ENCODE measurements at regions not wholly inside any gene's neighbourhood (a gene's known extent, or its start where the extent isn't known, plus 50 kb on each side); places are given as distances from the start of the nearest gene placed in this dataset.

DNA sequence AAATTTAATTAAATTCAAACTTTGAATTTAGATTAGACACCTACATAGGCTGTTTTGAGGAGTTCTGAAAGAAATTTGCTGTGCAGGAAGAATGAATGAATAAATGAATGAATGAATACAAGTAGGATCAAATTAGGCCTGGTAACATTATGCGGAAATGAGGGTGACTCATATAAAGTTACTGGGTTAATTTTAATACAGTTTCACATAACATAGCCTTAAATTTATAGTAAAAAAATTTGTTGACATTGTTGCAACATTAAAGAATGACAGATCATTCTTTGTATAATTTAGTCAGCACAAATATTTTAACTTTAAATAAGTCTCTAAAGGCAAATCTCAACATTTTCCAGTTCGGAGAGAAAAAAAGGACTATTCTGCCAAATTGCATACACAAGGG is 1293.1 kb upstream of the SLC39A10 start (continued):
- TF ChIP-seq POLR2A (IDR thresholded peaks at IDR 0.05; ENCODE audit: control extremely low read depth in 1 of 2, low read depth in 2 of 2, low read length in 2 of 2) (no peak), TAF7 (optimal IDR thresholded peaks at IDR 0.05; ENCODE audit: borderline replicate concordance, low read depth, low read length) (no peak), JUN (IDR thresholded peaks at IDR 0.05; ENCODE audit: low read depth, low read length) (no peak)
- TF ChIP-seq, protein P1, sequence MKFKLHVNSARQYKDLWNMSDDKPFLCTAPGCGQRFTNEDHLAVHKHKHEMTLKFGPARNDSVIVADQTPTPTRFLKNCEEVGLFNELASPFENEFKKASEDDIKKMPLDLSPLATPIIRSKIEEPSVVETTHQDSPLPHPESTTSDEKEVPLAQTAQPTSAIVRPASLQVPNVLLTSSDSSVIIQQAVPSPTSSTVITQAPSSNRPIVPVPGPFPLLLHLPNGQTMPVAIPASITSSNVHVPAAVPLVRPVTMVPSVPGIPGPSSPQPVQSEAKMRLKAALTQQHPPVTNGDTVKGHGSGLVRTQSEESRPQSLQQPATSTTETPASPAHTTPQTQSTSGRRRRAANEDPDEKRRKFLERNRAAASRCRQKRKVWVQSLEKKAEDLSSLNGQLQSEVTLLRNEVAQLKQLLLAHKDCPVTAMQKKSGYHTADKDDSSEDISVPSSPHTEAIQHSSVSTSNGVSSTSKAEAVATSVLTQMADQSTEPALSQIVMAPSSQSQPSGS (IDR thresholded peaks at IDR 0.05; ENCODE audit: low read length): no peak
